ENCODE measurements at regions not wholly inside any gene's neighbourhood (a gene's known extent, or its start where the extent isn't known, plus 50 kb on each side); places are given as distances from the start of the nearest gene placed in this dataset.

DNA sequence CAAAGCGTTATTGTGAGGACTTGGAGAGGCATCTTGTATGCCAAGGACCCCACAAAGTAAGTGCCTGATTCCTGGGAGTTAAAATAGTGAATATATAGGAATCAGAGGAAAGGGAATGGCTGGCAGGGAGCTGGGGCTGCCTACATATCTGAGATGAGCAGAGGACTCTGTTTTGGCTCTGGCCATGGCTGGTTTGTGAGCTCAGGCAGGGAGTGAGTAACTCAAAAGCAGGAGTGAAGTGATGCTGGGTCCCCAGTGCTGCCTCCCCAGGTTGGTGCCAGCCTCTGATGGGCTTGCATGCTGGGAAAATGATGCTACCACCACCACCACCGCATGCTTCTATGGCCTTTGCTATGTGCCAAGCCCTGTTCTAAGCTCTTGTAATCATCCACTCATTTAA is 246.0 kb upstream of the MVB12B start (continued):
- TF ChIP-seq, protein P1, sequence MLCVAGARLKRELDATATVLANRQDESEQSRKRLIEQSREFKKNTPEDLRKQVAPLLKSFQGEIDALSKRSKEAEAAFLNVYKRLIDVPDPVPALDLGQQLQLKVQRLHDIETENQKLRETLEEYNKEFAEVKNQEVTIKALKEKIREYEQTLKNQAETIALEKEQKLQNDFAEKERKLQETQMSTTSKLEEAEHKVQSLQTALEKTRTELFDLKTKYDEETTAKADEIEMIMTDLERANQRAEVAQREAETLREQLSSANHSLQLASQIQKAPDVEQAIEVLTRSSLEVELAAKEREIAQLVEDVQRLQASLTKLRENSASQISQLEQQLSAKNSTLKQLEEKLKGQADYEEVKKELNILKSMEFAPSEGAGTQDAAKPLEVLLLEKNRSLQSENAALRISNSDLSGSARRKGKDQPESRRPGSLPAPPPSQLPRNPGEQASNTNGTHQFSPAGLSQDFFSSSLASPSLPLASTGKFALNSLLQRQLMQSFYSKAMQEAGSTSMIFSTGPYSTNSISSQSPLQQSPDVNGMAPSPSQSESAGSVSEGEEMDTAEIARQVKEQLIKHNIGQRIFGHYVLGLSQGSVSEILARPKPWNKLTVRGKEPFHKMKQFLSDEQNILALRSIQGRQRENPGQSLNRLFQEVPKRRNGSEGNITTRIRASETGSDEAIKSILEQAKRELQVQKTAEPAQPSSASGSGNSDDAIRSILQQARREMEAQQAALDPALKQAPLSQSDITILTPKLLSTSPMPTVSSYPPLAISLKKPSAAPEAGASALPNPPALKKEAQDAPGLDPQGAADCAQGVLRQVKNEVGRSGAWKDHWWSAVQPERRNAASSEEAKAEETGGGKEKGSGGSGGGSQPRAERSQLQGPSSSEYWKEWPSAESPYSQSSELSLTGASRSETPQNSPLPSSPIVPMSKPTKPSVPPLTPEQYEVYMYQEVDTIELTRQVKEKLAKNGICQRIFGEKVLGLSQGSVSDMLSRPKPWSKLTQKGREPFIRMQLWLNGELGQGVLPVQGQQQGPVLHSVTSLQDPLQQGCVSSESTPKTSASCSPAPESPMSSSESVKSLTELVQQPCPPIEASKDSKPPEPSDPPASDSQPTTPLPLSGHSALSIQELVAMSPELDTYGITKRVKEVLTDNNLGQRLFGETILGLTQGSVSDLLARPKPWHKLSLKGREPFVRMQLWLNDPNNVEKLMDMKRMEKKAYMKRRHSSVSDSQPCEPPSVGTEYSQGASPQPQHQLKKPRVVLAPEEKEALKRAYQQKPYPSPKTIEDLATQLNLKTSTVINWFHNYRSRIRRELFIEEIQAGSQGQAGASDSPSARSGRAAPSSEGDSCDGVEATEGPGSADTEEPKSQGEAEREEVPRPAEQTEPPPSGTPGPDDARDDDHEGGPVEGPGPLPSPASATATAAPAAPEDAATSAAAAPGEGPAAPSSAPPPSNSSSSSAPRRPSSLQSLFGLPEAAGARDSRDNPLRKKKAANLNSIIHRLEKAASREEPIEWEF (CRISPR knock-in tag; IDR thresholded peaks at IDR 0.05), result no peak
- no peak for TF ChIP-seq FOXP1 (CRISPR knock-in tag; IDR thresholded peaks at IDR 0.05)
- no peak for TF ChIP-seq FOS (IDR thresholded peaks at IDR 0.05; ENCODE audit: extremely low read depth, insufficient read length)
- no peak for TF ChIP-seq CREM (IDR thresholded peaks at IDR 0.05; ENCODE audit: low read depth)
- TF ChIP-seq CAMTA2 (CRISPR knock-in tag; conservative IDR thresholded peaks at IDR 0.05), result no peak
- TF ChIP-seq ZNF12 (CRISPR knock-in tag; IDR thresholded peaks at IDR 0.05), result no peak
- TF ChIP-seq TRIM24 (IDR thresholded peaks at IDR 0.05), result no peak

DNA sequence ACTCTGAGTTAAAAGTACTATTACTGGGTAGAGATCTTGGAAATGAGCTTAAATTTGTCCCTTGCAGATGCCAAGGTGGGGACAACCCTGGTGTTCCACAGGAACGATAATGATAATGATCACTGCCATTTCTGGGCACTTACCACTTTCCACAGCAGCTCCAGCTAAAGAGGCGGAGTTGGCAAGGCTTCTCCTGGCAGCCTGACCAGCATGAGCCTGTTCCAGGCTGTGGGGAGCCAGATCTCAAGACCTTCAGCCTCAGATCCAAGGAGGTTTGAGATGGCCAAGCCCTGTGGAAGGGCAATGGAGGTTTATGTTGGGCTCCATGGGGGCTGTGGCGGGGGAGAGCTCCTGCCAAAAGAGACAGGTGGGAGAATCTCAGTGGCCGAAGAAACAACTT is 244.9 kb upstream of the MVB12B start:
- no TSS peak for BruUV-seq (replicated peaks)
- CTCF ChIA-PET (ENCODE audit: low intra/inter-chr PET ratio), result no interaction called here

More for the DNA sequence above, 244.9 kb upstream of the MVB12B start:
- in situ Hi-C loops (cut with MboI) (no loop called here), intact Hi-C loops (cut with micrococcal nuclease) (no loop called here)
- Histone ChIP-seq H3K27ac (ENCODE audit: extremely low read depth, low read depth, low read length) (no peak overlapping the region), H3K4me1 (replicated peaks in 1 of 2; ENCODE audit: control insufficient read depth in 2 of 2, insufficient read depth in 2 of 2, low read length in 2 of 2) (no peaks in the 10 kb centered on the region), H3K9me3 (replicated peaks; ENCODE audit: control insufficient read depth, insufficient read depth, low read depth, low read length) (no peaks in the 10 kb centered on the region), H3K27me3 (ENCODE audit: control insufficient read depth in 2 of 2, insufficient read depth in 2 of 2, low read length in 2 of 2) (no peaks in the 10 kb centered on the region), H3K9ac (ENCODE audit: insufficient read depth in 1 of 2, low read depth in 2 of 2, low read length in 2 of 2) (no peak overlapping the region), H3K79me2 (ENCODE audit: control insufficient read depth, insufficient read depth, low read length) (no peaks in the 10 kb centered on the region), H4K20me1 (replicated peaks; ENCODE audit: control insufficient read depth, insufficient read depth, low read length) (no peaks in the 10 kb centered on the region), H3K36me3 (ENCODE audit: control insufficient read depth, insufficient read depth, low read length) (no peaks in the 10 kb centered on the region), H3K4me2 (ENCODE audit: insufficient read depth, low read length) (no peak overlapping the region), H2AFZ (ENCODE audit: low read depth, low read length) (no peak overlapping the region), H3K9me1 (ENCODE audit: control insufficient read depth, insufficient read depth, low read length) (no peaks in the 10 kb centered on the region), H3K4me3 (no peak overlapping the region)
- DNase-seq (ENCODE audit: extremely low read depth in 1 of 4, low spot score in 3 of 4) (no peak), FAIRE-seq (no peak), ATAC-seq (no peak)
- TF ChIP-seq BCL6 (CRISPR knock-in tag; IDR thresholded peaks at IDR 0.05) (no peak), C11orf30 (IDR thresholded peaks at IDR 0.05; ENCODE audit: low read depth) (no peak), CHD4 (IDR thresholded peaks at IDR 0.05; ENCODE audit: insufficient read depth, insufficient replicate concordance, low read depth, low read length, poor library complexity, severe bottlenecking) (no peak), ZNF133 (CRISPR knock-in tag; IDR thresholded peaks at IDR 0.05) (no peak), STAT5A (IDR thresholded peaks at IDR 0.05; ENCODE audit: borderline replicate concordance, low read length) (no peak), EHMT2 (IDR thresholded peaks at IDR 0.05) (no peak), LCOR (CRISPR knock-in tag; IDR thresholded peaks at IDR 0.05) (no peak), MTA1 (IDR thresholded peaks at IDR 0.05; ENCODE audit: borderline replicate concordance) (no peak)
- TF ChIP-seq, protein P2, sequence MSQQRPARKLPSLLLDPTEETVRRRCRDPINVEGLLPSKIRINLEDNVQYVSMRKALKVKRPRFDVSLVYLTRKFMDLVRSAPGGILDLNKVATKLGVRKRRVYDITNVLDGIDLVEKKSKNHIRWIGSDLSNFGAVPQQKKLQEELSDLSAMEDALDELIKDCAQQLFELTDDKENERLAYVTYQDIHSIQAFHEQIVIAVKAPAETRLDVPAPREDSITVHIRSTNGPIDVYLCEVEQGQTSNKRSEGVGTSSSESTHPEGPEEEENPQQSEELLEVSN (IDR thresholded peaks at IDR 0.05; ENCODE audit: borderline replicate concordance in 1 of 2, extremely low read depth in 1 of 2, insufficient read depth in 1 of 2, insufficient read length in 1 of 2, low read depth in 1 of 2, low read length in 1 of 2, poor library complexity in 1 of 2, severe bottlenecking in 1 of 2), result no peak
- WGBS (ENCODE audit: insufficient coverage, low coverage, missing lambda C conversion rate), result 0% methylated on average over 4 of the region's 4 CpGs
- POLR2A ChIA-PET, result no interaction called here

All from K562 (cell line).